ENCODE measurements at regions not wholly inside any gene's neighbourhood (a gene's known extent, or its start where the extent isn't known, plus 50 kb on each side); places are given as distances from the start of the nearest gene placed in this dataset.
A peak's percentile ranks its signal among the peaks of the same experiment; 100 is the strongest.
"Not testable (repeated sequence)": the region's sequence is repeated elsewhere in the genome, so short reads cannot be mapped to it uniquely, and the experiment has no call there.

DNA sequence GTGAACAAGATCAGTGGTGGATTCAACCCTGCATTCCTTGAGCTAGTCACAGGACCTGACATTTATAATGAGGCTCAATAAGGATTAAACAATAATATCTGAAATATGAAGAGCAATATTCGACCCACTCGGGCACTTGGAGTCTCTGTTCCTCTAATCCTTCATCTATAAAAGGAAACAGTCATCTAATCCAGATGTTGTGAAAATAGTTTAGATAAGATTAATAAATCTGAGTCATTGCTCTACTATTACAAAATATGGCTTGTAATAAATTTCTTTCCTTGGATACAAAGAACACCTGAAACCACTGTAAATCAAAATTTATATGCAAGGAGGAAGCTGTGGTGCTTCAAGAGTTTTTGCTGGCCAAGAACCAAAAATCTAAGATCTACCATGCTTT, 846.9 kb upstream of the ACVR2A start:
- no peak for DNase-seq (ENCODE audit: extremely low read depth, low read depth, low spot score)

DNA sequence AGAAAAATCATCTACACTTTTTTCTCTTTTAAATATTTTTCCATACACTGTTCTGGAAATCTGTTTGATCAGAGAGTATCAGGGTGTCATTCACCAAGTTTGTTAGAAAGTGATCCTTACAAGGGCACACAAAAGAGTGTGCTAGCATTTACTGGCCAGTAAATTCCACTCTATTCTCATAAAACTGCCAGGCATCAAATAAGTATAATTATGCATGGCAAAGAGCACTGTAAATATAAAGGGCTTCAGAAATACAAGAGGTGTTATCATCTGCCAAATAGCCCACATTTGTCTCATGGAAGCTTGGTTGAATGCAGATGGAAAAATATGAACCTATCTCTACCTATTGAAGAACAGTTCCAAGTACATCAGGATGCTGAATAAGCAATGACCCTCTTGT, 847.3 kb upstream of the ACVR2A start:
- DNase-seq (ENCODE audit: extremely low read depth, low read depth, low spot score), result no peak

DNA sequence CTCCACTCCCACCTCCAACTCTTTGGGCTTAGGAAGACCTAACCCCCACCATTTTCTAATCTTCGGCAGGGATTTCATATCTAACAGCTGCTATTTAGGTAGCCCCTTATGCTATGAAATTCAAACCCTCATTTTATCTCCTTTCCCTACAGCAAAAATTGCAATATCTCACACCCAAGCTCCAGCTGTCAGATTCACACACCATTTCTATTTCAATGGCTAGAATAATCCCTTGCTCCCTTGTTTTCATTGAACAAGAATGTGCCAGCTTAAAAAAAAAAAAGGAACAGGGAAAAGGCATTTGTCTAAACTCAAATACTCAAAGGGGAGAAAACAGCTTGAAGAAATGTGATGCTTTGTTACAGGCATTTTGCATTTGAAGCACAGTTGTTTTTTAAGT, 850.6 kb upstream of the ACVR2A start:
- DNase-seq (ENCODE audit: extremely low read depth, low read depth, low spot score), result no peak

DNA sequence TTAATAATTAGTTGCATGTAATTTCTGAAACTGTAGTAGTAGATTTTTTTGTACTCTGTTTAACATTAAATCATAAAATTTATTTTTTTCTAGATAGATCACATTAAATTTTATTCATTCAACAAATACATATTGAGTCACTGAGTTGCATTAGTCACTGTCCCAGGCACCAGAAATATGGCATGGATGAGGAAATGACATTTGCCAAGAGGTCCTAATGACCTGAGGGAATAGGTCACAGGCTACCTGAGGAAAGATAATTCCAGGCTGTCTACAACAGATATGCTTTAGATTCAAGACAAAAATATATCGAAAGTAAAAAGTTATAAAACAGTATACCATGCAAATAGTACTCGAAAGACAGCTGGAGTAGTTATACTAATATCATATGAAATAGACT, 852.4 kb upstream of the ACVR2A start:
- DNase-seq (ENCODE audit: extremely low read depth, low read depth, low spot score), result no peak

DNA sequence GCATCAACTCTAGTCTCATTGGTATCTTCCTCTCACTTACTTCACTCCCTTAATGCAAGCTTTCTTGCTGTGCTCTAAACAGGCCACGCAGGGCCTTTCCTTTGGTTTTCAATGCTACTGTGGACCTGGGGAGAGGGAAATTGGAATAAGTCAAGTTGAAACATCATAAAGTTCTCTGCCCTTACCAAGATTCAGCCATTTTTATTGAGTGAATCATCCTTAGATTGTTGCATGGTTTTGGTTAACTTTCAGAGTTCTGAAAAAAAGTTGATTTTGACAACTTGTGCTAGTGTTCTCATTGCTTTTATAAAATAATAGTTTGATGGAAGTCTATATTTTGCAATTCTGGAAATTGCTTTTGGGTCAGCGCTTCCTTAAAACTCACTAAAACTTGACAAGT, 852.8 kb upstream of the ACVR2A start:
- no peak for DNase-seq (ENCODE audit: extremely low read depth, low read depth, low spot score)

DNA sequence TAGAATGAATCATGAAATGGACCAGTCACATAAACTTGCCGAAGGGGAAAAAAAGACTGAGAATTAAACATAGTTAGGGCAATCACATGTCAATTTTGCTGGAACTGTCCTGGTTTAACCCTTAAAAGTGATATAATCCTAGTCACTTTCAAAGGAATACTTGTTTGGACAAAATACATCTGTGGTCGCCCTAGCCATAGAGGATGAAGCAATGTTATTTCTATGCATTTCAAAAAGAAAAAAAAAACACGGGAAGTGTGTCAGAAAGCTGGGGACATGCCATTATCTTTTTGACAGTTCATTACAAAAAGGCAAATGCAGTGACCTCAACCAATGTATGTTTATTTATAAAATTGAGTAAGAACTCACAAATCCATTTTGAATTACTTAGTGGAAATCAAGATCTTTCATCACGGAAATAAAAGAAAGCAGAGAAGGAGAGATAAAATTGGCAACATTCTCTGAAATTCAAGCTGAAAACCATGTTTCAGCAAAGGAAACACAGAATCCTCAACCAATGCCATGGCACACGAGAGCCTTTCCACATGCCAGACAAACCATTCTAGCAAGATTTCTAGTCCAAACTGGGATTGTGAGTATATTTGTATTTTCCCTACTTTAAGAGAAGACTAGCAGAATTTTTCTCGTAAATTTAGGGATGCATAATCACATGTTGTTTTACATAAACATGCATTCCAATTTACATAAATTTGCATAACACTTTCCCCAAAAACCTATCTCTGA, 854.3 kb upstream of the ACVR2A start:
- DNase-seq (ENCODE audit: extremely low read depth, low read depth, low spot score), result no peak

GRCh38 chr2:146989741-146990140, 855.1 kb upstream of the ACVR2A start:
- DNase-seq (ENCODE audit: extremely low read depth, low read depth, low spot score), result no peak

DNA sequence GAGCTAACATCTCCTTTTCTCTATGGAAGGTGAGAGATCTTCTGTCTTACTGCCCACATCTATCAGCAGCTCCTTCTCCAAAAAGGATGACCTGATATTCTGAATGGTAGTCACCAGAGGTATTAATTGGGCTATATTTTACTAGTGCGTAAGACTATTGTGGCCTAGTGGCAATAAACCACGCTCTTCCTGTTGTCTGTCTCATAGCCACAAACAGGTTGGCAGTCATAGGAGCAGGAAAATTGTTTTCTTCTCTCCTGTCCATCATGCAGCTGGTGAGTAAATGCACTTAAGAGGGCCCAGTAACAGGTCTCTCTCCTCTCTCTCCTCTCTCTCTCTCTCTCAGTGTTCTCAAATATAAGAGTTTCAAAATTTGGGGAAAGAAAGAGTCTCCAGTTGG, 856.8 kb upstream of the ACVR2A start:
- DNase-seq (ENCODE audit: extremely low read depth, low read depth, low spot score), result no peak

- DNase-seq (ENCODE audit: extremely low read depth, low read depth, low spot score), result peak; percentile 36
These were observed 858.7 kb upstream of the ACVR2A start for GRCh38 chr2:146986161-146986560.

GRCh38 chr2:146985753-146986152, 859.1 kb upstream of the ACVR2A start:
- DNase-seq (ENCODE audit: extremely low read depth, low read depth, low spot score), result no peak

DNA sequence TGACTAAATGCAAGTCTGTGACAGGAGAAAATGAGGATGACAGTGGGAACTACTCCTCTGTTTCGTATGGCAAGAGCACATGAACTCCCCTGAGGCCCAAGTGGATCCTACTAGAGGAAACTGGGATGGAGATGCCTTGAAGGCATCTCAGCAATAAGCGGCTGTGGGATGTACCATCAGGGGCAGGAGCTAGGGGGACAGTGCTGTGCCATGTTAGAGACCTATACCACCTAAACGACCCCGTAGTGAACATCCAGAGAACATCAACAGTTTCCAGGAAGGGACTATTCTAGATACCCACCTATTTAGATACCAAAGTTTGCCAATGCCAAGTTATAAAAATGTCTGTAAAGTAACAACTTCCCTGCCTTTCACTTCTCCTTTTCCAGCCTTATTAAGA, 860.8 kb upstream of the ACVR2A start:
- no peak for DNase-seq (ENCODE audit: extremely low read depth, low read depth, low spot score)

GRCh38 chr2:146982393-146982846, 862.4 kb upstream of the ACVR2A start:
- DNase-seq (ENCODE audit: extremely low read depth, low read depth, low spot score), result no peak

DNA sequence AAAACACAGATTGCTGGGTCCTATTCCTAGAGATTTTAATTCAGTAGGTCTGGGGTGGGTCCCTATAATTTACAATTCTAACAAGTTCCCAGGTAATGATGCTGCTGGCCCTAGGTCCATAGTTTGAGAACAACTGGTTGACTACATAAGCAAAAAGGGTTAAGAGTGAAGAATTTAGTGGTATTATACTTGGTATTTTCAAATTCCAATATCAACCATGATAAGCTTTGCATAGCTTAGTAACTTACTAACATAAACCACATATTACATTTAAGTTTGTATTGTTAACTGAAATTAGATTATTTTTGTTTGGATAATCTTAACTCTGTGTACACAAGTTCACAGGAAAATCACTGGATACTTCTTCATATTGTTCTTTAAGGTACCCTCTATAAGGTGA, 862.9 kb upstream of the ACVR2A start:
- no peak for DNase-seq (ENCODE audit: extremely low read depth, low read depth, low spot score)

DNA sequence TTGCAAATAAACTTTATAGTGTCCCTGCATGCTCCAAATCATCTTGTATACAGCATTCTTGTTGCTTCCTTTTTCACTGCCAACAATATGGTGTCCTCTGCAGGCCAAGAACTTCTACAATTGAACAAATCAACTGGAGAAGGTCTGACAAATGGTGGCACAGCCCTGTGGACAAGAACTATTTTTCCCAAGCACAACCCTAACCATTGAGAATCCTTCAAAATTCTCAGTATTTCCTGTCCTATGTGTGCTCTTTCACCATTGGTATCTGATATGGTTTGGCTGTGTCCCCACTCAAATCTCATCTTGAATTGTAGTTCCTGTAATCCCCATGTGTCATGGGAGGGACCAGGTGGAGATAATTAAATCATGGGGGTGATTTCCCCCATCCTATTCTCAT, 865.1 kb upstream of the ACVR2A start:
- no peak for DNase-seq (ENCODE audit: extremely low read depth, low read depth, low spot score)

DNA sequence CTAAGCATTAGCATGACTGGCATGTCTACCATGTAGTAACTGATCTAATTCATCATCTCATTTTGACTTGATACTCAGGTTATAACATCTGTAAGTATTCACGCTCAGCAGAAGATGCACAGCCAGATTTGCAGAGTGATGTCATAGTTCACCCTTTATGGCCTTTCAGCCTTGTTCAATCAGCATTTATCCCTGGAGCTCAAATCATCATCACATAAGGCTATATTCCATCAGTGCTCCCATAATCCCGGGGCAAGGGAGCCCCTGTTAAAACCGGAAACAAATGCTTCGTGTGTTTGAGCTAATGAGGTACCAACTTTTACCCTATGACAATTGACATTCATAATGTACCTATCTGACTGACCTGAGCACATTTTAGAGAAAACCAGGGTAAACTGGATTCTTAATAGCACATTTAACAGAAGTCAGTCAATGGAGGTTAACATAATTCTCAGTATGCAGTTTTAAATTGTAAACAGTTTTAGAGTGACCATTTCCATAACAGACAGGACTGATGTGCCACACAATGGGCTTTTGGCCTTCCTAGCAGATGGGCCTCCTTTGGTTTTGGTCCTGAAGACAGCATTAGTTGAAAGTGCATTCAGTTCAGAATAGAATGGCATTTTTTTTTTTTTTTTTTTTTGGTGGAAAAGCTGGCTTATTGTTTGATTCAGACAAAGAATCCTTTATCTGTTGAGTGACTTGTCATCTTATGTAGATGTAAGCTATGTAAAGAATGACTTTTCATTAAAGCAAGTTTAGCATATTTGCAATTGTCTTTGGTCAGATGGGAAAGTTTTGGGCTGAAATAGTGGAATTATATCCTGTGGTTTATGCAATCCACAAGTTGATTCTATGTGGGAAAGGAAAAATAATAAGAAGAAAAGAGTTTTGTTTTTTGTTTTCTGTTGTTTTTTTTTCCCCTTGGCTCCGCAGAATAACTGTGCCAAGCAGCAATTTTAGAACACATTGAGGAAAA, 866.0 kb upstream of the ACVR2A start:
- no peak for DNase-seq (ENCODE audit: extremely low read depth, low read depth, low spot score)

DNA sequence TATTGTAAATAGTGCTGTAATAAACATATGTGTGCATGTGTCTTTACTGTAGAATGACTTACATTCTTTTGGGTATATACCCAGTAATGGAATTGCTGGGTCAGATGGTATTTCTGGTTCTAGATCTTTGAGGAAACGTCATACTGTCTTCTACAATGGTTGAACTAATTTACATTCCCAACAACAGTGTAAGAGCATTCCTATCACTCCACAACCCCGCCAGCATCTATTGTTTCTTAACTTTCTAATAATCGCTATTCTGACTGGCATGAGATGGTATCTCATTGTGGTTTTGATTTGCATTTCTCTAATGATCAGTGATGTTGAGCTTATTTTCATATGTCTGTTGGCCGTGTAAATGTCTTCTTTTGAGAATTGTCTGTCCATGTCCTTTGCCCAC, 873.8 kb upstream of the ACVR2A start:
- DNase-seq (ENCODE audit: extremely low read depth, low read depth, low spot score), result not testable (repeated sequence)

DNA sequence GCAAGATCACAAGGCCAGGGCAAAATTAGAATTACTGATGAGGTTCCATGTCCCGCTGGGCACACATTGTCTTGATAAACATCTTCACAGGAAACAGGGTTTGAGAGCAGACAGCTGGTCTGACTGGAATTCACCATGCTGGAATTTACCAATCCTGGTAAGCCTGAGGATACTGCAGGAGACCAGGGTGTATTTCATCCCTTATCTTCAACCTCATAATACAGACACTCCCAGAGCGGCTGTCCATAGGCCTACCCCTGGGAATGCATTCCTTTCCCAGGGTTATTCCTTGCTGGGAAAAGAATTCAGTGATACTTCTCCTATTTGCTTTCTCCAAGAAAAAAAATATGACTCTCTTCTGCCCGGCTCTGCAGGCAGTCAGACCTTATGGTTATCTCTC, 875.1 kb upstream of the ACVR2A start:
- not testable (repeated sequence) for DNase-seq (ENCODE audit: extremely low read depth, low read depth, low spot score)

- no peak for DNase-seq (ENCODE audit: extremely low read depth, low read depth, low spot score)
These were observed 880.3 kb upstream of the ACVR2A start for GRCh38 chr2:146964494-146964893.

GRCh38 chr2:146954544-146954943, 890.3 kb upstream of the ACVR2A start:
- DNase-seq (ENCODE audit: extremely low read depth, low read depth, low spot score), result no peak

DNA sequence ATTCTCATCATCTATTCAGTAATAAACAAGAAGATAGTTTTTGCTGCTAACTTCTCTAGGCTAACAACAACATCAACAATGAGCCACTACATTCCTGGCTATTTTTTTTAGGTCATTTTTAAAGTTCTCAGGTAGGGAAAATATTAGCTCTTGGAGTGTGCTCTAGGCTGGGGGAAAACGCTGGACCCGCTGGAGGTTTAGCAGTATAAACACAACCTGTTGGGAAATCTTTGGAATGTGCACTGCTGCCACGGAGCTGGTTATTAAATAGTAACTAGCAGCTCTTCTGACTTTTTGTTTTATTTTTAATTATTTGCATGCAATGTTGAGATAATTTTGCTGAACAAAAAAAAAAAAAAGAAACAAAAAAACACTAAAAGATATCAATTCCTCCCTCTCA, 892.1 kb upstream of the ACVR2A start:
- DNase-seq (ENCODE audit: extremely low read depth, low read depth, low spot score), result no peak

GRCh38 chr2:146950911-146951310, 893.9 kb upstream of the ACVR2A start:
- no peak for DNase-seq (ENCODE audit: extremely low read depth, low read depth, low spot score)

DNA sequence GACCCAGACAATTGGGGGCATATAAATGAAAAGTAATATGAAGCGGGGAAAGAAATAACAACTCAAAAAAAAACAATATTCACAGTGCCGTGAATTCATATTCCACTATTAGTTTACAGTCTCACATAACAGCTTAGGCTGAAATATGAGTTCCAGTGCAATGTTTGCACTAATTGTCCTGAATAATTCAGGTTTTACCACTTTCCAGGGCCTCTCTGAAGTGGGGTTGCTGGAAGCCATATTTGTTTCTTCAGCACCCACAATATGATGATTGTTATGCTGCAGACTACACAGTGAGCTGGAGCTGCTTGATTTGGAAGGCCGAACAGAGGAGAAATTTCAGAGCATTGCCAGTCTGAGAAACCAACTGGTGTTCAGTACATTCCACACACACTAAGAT, 894.5 kb upstream of the ACVR2A start:
- no peak for DNase-seq (ENCODE audit: extremely low read depth, low read depth, low spot score)

Measured in glomerular endothelial cell (primary cell).